ENCODE measurements at regions not wholly inside any gene's neighbourhood (a gene's known extent, or its start where the extent isn't known, plus 50 kb on each side); places are given as distances from the start of the nearest gene placed in this dataset.
"Not testable (repeated sequence)": the region's sequence is repeated elsewhere in the genome, so short reads cannot be mapped to it uniquely, and the experiment has no call there.

- no peak for DNase-seq
These were observed 346.4 kb upstream of the FAM174A start for GRCh38 chr5:100188778-100189177.

- DNase-seq: no peak
These were observed 346.8 kb upstream of the FAM174A start for GRCh38 chr5:100188339-100188738.

- no peak for DNase-seq
These were observed 349.0 kb upstream of the FAM174A start for GRCh38 chr5:100186181-100186580.

GRCh38 chr5:100182402-100182801 lies 352.8 kb upstream of the FAM174A start:
- no peak for DNase-seq

GRCh38 chr5:100175346-100175745 lies 359.8 kb upstream of the FAM174A start:
- no peak for DNase-seq

- no peak for DNase-seq
These were observed 369.9 kb upstream of the FAM174A start for GRCh38 chr5:100165309-100165708.

GRCh38 chr5:100161868-100162267 lies 373.3 kb upstream of the FAM174A start:
- no peak for DNase-seq

GRCh38 chr5:100157066-100157465 lies 378.1 kb upstream of the FAM174A start:
- DNase-seq: no peak

- no peak for DNase-seq
These were observed 386.9 kb upstream of the FAM174A start for GRCh38 chr5:100148239-100148638.

GRCh38 chr5:100142607-100143006 lies 392.6 kb upstream of the FAM174A start:
- no peak for DNase-seq

GRCh38 chr5:100131161-100131560 lies 404.0 kb upstream of the FAM174A start:
- DNase-seq: no peak

GRCh38 chr5:100130307-100130706 lies 404.9 kb upstream of the FAM174A start:
- no peak for DNase-seq

GRCh38 chr5:100119903-100120302 lies 415.3 kb upstream of the FAM174A start:
- no peak for DNase-seq

GRCh38 chr5:100110497-100110896 lies 424.7 kb upstream of the FAM174A start:
- no peak for DNase-seq

GRCh38 chr5:100108883-100109282 lies 426.3 kb upstream of the FAM174A start:
- DNase-seq: no peak

- not testable (repeated sequence) for DNase-seq
These were observed 431.5 kb upstream of the FAM174A start for GRCh38 chr5:100103592-100104119.

- DNase-seq: not testable (repeated sequence)
These were observed 433.7 kb upstream of the FAM174A start for GRCh38 chr5:100101466-100101865.

GRCh38 chr5:100096328-100096727 lies 438.8 kb upstream of the FAM174A start:
- not testable (repeated sequence) for DNase-seq

- not testable (repeated sequence) for DNase-seq
These were observed 454.5 kb upstream of the FAM174A start for GRCh38 chr5:100080703-100081102.

- not testable (repeated sequence) for DNase-seq
These were observed 456.0 kb upstream of the FAM174A start for GRCh38 chr5:100079163-100079562.

- DNase-seq: not testable (repeated sequence)
These were observed 469.2 kb upstream of the FAM174A start for GRCh38 chr5:100066020-100066419.

- no peak for DNase-seq
These were observed 491.7 kb upstream of the FAM174A start for GRCh38 chr5:100043475-100043874.

- DNase-seq: no peak
These were observed 508.6 kb upstream of the FAM174A start for GRCh38 chr5:100026606-100027005.

- no peak for DNase-seq
These were observed 511.6 kb upstream of the FAM174A start for GRCh38 chr5:100023536-100023935.

GRCh38 chr5:100017520-100018262 lies 517.5 kb upstream of the FAM174A start:
- DNase-seq: no peak
